Loucy (cell line): ENCODE measurements at regions not wholly inside any gene's neighbourhood (a gene's known extent, or its start where the extent isn't known, plus 50 kb on each side); places are given as distances from the start of the nearest gene placed in this dataset.

ENCODE experiments used
- EZH2phosphoT487 ChIP-seq: fragments of 200-600 bp; IDR thresholded peaks from 2 replicates; pipeline ENCODE4 v1.6.1; 2018; ENCODE audit warnings: antibody characterized with exemption, mild to moderate bottlenecking, moderate library complexity, borderline replicate concordance
- TF ChIP-seq, protein P1 (sequence below): fragments of 200-600 bp; sonication (generic); conservative IDR thresholded peaks from 2 replicates; pipeline ENCODE4 v1.5.1; 2014; ENCODE audit warnings: mild to moderate bottlenecking, antibody characterized with exemption, low read length

DNA sequence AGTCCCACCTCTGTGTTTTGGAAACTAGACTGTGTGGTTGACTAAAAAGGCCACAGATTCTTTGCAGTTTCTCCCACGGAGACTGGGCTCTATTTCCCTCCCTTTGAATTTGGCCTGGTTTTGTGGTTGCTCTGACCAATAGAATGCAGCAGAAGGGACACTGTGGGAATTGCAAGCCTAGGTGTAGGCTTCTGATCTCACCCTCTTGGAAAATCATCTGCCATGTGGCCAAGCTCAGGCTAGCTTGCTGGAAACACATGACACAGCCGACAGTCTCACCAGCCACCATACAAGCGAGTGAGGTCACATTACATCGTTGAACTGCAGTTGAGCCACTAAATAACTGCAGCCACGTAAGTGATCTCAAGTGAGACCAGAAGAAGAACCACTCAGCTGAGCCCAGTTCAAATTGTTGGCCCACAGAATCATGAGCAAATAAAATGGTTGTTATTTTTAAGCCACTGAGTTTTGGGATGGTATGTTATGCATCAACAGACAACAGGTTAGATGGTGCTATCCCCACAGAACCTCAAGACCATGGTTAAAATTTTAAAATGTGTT lies 319.1 kb upstream of the MEX3C start:
- TF ChIP-seq EZH2phosphoT487: no peak
- TF ChIP-seq, protein P1, sequence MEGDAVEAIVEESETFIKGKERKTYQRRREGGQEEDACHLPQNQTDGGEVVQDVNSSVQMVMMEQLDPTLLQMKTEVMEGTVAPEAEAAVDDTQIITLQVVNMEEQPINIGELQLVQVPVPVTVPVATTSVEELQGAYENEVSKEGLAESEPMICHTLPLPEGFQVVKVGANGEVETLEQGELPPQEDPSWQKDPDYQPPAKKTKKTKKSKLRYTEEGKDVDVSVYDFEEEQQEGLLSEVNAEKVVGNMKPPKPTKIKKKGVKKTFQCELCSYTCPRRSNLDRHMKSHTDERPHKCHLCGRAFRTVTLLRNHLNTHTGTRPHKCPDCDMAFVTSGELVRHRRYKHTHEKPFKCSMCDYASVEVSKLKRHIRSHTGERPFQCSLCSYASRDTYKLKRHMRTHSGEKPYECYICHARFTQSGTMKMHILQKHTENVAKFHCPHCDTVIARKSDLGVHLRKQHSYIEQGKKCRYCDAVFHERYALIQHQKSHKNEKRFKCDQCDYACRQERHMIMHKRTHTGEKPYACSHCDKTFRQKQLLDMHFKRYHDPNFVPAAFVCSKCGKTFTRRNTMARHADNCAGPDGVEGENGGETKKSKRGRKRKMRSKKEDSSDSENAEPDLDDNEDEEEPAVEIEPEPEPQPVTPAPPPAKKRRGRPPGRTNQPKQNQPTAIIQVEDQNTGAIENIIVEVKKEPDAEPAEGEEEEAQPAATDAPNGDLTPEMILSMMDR: no peak
